ENCODE measurements at regions not wholly inside any gene's neighbourhood (a gene's known extent, or its start where the extent isn't known, plus 50 kb on each side); places are given as distances from the start of the nearest gene placed in this dataset.
"Not testable (repeated sequence)": the region's sequence is repeated elsewhere in the genome, so short reads cannot be mapped to it uniquely, and the experiment has no call there.

DNA sequence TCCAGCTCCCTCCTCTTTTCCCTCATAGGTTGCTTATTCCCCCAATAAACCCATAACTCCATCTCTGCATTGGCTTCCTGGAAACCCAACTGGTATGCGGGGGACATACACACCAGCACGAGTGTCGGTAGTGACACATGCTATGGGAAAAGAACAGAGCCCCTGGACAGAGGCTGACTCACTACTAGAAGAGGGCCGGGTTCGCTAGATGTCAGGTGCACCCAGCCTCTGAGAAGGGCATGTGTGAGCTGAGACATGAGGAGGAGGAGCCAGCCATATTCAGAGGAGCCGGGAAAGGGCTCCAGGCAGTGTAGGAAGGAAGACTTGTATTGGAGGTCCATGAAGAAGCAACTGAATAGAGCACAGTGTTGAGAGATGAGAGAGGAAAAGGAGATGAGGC is 241.1 kb downstream of the SOX9 start:
- DNase-seq (ENCODE audit: low read depth in 1 of 2, low spot score in 1 of 2): no peak

DNA sequence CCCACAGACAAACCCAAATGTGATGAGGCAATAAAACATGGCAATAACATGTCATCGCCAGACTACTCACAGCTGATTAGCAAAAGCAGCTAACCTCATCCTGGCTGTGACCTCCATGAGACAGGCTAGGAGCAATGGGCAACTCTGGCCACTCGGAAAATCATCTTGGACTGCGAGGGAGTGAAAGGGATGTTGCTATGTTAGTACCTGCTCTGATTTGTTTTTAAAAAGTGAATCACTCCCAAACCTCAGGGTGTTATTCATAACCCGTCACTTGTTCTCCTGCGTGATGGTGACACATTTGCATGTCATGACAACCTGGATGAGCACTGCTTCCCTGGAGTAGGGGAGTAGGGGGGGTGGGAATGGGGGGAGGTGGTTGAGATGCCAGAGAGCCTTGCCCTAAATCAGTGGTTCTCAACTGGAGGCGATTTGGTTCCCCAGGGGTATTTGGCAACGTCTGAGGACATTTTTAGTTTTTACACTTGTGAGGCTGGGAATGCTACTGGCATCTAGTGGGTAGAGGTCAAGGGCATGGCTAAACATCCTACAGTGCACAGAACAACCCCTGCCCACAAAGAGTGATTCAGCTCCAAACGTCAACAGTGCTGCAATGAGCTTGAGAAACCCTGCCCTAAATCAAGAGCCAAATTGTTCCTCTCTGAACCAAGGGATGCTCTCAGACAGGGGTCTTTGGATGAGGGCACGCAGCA is 241.7 kb downstream of the SOX9 start:
- DNase-seq (ENCODE audit: low read depth in 1 of 2, low spot score in 1 of 2): no peak

DNA sequence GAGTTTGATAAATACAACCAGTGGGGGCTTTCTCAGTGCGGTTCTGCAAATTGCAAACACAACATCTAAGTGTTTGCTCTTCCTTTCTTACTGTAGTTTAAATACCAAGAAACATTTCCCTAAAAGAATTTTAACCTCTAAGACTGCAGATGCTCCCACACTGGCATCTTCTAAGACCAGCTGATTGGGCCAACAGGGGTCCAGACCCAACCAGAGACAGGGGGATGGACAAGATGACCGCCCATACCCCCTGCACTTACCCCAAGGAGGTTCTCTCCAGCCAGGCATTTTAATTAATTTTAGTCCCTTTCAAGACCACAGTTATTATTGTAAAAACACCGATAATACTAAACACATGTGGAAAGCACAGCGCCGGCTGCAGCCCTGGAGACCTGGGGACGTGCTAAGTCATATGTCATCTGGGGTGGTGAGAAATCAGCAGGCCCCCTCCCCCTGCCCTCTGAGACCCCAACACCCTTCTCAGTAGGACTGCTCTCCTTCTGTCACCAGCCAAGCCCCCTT is 242.3 kb downstream of the SOX9 start:
- no peak for DNase-seq (ENCODE audit: low read depth in 1 of 2, low spot score in 1 of 2)

DNA sequence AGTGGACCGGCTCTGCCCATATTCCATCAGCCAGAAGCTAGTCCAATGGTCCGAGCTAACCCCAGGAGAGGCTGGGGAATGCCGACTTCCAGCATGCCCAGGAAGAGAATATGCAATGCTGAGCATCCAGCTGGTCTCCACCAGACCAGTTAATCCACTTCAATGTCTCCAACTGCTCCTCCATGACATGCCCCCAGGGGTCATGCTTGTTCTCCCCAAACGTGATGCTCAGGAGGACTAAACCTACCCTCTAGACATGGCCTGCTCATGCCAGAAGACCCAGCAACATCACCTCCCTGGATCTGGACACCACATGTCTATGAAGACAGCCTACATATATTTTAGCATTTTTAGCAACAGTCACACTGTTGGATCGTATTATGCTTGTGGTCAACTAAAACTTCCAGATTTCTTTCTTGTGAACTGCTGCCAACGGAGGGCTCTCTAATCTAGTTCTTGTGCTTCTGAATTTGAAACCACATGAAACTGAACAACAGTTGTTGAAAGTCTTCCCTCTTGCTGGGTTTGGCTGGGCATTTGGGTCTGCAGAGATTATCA is 245.1 kb downstream of the SOX9 start:
- no peak for DNase-seq (ENCODE audit: low read depth in 1 of 2, low spot score in 1 of 2)

DNA sequence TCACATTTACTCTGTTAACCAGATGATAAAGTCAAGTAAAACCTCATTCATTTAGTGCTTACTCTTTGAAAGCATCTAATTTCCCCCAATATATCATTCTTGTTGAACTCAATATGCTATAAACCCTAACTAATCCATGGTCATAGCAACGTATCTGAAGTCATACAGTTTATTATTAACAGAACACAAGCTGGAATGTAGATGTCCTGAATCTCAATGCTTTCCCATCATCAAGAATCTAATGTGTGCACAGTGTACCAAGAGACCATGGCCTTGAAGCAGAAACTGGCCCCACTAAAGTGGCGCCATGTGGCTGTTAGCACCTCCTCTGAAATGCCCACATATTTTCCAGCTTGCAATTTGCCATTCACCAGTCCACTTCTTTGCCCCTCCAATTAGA is 245.8 kb downstream of the SOX9 start:
- no peak for DNase-seq (ENCODE audit: low read depth in 1 of 2, low spot score in 1 of 2)

DNA sequence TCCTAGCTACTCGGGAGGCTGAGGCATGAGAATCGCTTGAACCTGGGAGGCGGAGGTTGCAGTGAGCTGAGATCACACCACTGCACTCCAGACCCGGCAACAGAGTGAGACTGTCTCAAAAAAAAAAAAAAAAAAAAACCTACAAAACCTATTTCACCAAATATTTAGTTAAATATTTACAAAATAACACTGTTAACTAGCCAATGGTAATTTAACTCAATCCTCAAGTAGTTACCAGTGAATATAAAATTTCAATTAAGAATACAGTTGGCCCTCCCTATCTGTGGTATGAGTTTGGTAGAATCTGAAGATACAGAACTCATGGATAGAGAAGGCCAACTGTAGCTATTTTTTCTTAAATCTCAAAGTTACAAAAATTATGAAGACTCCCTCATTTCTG is 247.4 kb downstream of the SOX9 start:
- no peak for DNase-seq (ENCODE audit: low read depth in 1 of 2, low spot score in 1 of 2)

DNA sequence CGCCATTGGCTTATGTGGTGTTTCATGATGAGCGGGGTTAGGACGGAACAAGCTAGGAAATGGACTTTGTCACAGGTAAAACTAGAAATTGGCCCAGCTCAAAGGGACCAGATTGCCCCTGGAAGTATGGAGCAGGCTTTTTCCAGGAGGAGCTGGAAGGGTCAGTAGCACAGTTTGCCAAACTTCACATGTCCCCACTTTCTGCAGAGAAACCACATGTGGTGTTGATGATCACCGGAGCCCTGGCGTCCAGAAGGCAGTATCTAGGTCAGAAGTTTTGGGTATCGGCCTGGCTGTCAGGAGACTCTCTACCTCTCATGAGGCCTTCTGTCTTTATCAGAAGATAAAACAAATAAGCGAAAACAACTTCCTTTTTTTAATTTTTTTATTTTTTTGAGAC is 248.5 kb downstream of the SOX9 start:
- no peak for DNase-seq (ENCODE audit: low read depth in 1 of 2, low spot score in 1 of 2)

DNA sequence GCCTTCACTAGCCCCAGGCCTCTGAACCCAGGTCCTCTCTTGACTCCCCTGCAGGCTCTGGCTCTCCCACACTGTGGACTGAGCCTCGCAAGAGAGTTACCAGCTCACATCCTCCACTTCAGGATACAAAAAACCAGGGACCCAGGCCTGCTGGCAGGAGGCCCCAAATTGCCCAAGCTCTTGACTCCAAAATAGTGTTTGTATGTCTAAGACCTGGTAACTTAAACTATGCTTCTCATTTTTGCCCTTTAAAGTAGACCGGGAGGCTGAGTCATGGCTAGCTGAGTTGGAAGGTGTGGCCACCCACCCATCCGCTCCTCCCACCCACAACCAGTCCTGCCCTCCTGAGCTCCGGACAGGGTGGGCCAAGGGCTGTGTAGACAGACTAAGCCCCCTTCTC is 250.0 kb downstream of the SOX9 start:
- DNase-seq (ENCODE audit: low read depth in 1 of 2, low spot score in 1 of 2): no peak

DNA sequence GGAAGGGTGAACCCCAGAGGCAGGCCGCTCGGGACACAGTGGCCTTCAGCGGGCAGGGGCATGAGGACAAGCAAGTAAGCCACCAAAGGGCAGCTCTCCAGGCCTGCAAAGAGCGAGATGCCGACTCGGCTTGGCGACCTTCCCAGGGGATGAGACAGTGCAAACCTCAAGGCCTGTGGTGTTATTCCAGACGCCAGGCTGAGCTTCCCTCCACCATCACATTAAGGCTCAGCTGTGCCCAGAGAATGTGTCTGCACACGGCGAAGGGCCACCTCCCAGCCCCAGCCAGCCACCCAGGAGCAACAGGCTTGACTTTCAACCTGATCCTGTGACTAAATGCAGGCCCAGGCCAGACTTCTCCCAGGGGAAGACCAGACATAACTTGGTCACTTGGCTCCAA is 251.4 kb downstream of the SOX9 start:
- no peak for DNase-seq (ENCODE audit: low read depth in 1 of 2, low spot score in 1 of 2)

DNA sequence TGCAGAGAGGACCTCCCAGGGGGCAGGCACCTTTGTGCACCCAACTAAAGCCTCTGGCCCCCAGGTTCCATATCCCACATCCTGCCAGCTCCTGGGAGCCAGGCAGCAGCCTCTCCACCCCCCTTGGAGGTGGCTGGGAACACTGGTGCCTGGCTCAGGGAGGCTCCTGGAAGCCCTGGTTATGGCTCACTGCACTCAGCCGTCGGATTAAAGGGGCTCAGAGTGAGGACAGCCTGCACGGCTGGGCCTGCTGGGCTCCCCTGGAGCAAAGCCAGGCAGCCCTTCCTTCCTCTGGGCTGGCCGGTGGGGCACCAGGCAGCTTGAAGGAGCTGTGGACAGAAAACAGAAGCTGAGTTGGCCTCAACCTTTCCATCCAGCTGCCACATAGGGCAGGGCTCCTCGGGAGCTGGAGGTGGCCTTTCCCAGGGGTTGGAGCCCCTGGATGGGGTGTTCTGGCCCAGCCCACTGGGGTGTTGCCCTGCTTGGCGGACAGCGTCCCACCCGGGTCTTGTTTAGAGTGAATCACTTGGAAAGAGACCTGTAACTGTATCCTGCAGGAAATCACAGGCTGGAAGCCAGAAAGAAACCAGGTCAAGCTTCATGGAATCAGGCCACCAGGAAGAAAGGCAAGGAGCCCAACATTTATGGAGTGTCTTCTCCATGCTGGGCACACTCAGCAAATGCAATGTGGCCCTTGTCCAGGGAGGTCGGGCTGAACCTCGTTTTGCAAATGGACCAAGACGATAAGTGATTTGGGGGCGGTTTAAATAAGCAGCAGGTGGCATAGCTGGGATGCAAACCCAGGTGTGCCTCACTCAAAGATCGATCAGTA is 253.3 kb downstream of the SOX9 start:
- DNase-seq (ENCODE audit: low read depth in 1 of 2, low spot score in 1 of 2): no peak

DNA sequence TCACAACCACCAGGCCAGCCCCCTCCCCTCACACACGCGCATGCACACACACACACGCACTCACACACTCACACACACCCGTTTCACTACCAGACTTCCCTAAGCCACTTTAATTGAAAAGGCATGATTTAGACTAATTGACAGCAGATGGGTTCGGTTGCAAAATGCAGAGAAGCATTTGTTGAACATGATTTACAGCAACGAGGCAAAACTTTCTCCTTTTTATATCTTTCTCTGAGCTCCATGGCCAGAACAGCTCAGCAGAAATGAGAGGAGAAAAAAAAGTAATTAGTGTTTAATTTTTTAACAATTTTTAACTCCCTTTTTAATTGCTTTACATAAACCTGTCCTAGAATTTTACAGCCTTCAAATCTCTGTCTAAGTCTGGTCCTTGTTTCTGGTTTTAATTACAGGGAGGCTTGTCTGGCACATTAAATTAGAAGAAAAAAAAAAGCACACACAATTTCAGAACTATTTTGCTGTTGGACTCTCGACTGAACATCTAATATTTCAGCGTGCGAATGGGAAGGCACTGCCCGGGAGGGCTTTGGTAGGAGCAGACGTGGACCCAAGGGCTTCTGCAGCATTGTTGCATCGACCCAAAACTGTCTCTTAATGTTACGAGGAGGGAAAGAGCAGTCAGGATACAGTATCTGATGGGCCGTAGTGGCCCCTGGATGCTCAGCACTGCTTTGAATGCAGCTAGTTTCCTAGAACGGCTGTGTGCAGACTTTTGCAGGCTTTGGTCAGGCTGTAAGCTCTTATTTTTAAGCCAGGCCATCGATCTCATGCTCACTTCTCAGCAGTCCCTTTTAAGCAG is 255.9 kb downstream of the SOX9 start:
- no peak for DNase-seq (ENCODE audit: low read depth in 1 of 2, low spot score in 1 of 2)

DNA sequence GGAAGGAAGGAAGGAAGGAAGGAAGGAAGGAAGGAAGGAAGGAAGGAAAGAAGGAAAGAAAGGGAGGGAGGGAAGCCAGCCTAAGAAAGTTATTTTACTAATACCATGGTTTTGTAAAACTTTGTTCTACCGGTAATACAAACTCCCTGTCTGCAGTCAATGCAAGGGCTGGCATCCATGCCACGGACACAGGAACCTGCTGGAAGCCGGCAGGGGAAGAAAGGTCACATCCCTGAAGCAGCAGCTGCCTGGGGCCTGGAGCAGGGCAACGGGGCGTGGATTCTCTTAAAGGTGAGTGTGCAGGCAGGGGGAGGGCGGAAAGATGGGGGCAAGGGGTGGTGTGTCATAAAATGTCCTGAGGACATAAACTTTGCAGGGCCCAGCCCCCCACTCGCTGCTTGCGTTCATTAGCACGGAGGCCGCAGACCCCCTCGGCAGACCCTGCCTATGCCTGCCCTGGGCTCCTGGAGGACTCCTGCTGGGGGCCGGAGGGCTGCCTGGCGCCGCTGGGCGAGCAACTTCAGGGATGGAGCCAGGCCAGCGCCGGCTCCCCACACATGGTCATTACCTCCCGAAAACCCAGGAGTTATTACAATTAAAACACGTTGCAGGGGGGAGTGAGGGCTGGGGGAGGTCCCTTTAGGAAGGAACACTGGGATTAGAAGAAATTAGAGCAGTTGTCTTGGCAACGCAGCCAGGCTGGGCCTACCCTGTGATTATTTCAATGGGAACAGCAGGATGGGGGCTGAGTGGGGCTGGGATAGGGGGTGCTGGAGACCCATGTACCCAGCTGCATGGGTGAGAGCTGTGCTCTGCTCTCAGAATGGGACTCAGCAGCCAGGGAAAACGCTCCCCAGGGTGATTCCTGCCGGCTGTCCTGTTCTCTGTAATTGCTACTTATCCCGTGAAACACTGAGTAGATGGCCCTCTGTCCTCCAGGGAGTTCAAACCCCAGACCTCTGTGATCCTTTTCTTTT is 257.9 kb downstream of the SOX9 start:
- no peak for DNase-seq (ENCODE audit: low read depth in 1 of 2, low spot score in 1 of 2)

DNA sequence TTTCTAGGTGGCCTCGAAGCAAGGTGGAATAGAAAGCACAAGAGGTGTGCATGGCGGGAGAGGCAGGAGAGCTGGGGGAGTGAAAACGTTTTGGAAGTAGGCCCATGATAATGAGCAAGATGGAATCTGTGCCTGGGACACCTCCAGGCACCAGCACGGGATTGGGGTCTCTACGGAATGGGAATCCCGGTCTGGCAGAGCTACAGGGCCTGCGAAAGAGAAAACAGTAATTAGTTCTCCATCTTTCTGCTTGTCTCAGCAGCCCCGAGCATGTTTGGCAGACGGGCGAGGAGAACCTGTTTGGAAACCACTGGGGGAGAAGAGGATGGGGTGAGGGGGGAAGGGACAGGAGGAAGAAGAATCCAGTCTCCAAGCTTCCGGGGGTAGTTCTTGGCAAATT is 258.7 kb downstream of the SOX9 start:
- DNase-seq (ENCODE audit: low read depth in 1 of 2, low spot score in 1 of 2): no peak

DNA sequence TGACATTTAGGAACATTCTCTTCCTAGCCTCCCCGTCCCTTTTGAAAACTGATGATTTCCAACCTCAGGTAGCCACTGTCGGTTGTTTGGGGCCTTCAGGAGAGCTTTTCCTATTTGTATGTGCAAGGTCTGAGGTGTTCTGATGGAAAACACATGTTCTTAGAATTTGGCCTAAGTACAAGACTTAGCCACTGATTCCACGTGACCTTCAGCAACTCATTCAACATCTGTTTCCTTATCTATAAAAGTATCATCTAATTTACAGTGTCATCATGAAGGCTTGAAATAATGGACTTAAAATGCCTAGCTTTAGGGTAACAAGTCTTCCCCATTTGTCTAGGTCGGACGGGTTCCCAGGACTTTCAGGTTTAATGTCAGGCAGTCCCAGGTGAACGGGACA is 259.3 kb downstream of the SOX9 start:
- no peak for DNase-seq (ENCODE audit: low read depth in 1 of 2, low spot score in 1 of 2)

DNA sequence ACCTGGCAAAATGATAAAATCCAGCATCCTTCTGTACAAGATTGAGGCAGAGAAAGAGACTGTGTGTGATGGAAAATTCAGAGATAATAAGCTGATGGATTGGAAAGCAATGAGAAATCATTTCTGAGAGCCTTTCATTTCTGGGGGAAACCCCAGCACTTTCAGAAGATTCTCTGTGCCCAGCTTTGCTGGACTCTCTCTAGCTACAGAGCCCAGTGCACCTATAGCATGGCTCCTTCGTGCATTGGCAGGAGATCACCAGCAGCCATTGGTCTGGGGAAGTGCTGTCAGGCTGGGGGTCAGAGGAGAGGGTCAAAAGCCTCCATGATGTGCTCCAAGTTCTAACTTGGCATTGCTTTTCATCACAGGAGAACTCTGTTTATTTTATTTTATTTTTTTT is 259.9 kb downstream of the SOX9 start:
- DNase-seq (ENCODE audit: low read depth in 1 of 2, low spot score in 1 of 2): no peak

DNA sequence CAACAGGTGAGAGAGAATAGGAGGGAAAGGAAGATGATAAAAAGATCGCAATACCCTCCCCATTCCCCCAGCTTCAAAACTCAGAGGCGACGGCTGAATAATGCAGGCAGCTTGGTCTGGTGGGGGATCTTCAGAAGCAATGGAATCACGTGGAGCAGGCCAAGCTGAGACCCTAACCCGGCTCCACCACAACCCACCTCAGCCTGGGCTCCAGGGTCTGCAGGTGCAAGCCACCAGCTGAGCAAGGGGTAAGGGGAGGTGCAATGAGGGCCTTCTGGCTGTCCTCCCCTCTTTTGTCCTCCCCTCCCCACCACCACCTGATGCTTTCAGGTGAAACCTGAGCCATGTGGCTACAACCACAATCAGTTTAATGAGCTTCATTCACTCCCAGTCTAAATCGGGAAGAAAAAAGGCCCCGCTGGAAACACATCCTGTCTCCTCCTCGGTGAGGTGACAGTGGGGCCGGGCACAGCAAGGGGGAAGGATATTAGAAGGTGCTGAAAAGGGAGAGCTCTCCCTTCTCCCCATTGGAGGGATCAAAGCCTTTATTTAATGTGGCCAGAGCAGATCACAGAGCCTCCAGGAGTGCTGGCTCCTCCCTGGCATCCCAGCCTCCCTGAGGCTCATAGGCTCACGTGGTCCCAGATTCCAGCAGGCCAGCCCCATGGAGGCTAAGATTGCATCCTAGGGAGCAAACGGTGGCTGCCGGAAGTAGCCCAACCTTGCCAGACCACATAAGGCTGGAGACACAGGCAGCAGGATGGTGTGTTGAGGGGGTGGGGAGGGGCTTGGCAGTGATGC is 261.0 kb downstream of the SOX9 start:
- no peak for DNase-seq (ENCODE audit: low read depth in 1 of 2, low spot score in 1 of 2)

DNA sequence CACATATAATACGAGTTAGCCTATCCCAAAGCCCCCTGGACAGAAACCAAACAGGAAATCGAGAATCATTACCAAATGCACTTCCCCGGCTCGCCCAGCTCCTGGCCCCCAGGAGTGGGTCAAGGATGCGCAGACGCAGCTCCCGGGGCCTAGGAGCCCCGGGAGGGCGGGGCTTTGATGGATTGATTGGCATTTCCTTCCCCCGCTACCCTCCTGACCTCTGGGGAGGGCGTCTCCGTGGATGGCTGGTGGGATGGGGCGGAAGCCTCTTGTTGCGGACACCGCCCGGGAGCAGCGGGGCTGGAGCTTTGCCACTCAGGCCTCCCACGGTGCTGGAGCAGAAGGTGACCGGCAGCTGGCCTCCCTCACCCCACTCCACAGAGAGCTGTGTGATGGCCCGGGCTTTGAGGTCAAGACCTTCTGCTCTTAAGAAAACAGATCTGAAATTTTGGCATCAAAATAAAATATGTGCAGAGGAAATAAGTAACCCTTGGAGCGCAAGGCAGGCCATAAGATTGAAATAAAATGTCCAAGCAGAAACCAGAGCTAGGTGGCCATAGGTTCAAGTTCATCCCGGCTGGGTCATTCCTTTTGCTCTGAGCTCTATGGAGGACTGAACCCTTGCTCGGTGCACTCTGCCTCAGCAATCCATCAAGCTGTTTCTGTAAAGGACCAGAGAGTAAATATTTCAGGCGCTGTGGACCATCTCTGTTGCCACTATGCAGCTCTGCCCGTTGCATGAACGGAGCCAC is 262.3 kb downstream of the SOX9 start:
- no peak for DNase-seq (ENCODE audit: low read depth in 1 of 2, low spot score in 1 of 2)

DNA sequence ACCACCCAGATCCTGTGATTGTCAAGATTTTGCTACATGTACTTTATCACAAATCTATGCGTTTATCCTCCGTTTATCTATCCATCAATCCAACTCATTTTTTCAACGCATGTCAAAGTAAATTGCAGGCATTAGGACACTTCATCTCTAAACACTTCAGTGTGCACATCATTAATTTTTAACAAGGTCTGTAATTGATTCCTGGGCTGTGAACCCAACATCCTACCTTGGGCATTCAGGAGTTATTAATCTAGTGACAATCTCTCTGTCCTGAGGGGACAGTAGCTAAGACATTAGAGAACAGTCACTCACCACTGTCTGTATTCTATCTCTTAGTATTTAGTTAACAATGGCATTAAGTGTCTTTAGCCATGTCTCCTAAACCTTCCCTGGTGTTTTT is 264.7 kb downstream of the SOX9 start:
- DNase-seq (ENCODE audit: low read depth in 1 of 2, low spot score in 1 of 2): no peak

DNA sequence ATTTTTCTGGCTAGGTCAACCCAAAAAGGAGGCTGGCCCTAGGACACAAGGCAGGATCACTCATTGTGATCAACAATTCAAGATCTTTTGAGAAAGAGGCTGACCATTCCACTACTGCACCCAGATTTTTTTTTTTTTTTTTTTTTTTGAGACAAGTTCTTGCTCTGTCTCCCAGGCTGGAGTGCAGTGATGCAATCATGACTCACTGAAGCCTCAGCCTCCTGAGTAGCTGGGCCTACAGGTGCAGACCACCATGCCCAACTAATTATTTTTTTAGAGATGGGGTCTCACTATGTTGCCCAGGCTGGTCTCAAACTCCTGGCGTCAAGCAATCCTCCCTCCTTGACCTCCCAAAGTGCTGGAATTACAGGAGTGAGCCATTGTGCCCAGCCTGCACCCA is 265.4 kb downstream of the SOX9 start:
- DNase-seq (ENCODE audit: low read depth in 1 of 2, low spot score in 1 of 2): not testable (repeated sequence)

Measured in stimulated activated CD4-positive, alpha-beta T cell treated with anti-CD3 and anti-CD28 coated beads, Interleukin-15, amount 100 ng/mL, for 1 hour (primary cell).